Osteoblast (primary cell): ENCODE measurements at regions not wholly inside any gene's neighbourhood (a gene's known extent, or its start where the extent isn't known, plus 50 kb on each side); places are given as distances from the start of the nearest gene placed in this dataset.
A peak's percentile ranks its signal among the peaks of the same experiment; 100 is the strongest.

Experiments used
- DNase-seq: peaks from one replicate; pipeline ENCODE4 v3.0.0; 2011; ENCODE audit warnings: low spot score, mixed read lengths; ENCODE audit not compliant: insufficient read length; ENCODE audit errors: missing footprints
- H2AFZ ChIP-seq: 2 replicates; pipeline ENCODE4 v1.6.0; 2011; ENCODE audit warnings: mild to moderate bottlenecking, low read length
- H3K27ac ChIP-seq: 2 replicates; pipeline ENCODE4 v1.5.1; 2011; ENCODE audit warnings: mild to moderate bottlenecking, low read depth, low read length, moderate library complexity
- H3K27me3 ChIP-seq: 2 replicates; pipeline ENCODE4 v1.6.0; 2012; ENCODE audit warnings: mild to moderate bottlenecking, control low read depth, inconsistent platforms, low read length, moderate library complexity; ENCODE audit not compliant: insufficient read depth
- H3K36me3 ChIP-seq: 2 replicates; pipeline ENCODE4 v1.5.1; 2011; ENCODE audit warnings: mild to moderate bottlenecking, low read length, control low read depth, moderate library complexity; ENCODE audit not compliant: insufficient read depth
- H3K4me1 ChIP-seq: 2 replicates; pipeline ENCODE4 v1.5.1; 2011; ENCODE audit warnings: mild to moderate bottlenecking, low read length, control low read depth, moderate library complexity; ENCODE audit not compliant: insufficient read depth
- H3K4me2 ChIP-seq: 2 replicates; pipeline ENCODE4 v1.6.0; 2011; ENCODE audit warnings: mild to moderate bottlenecking, low read length; ENCODE audit not compliant: insufficient read depth
- H3K4me3 ChIP-seq: fragments of 200-600 bp; sonication (generic); 3 replicates; pipeline ENCODE4 v1.5.1; 2012; ENCODE audit warnings: mild to moderate bottlenecking, low read length, inconsistent platforms; ENCODE audit not compliant: insufficient read depth
- H3K79me2 ChIP-seq: 2 replicates; pipeline ENCODE4 v1.6.0; 2012; ENCODE audit warnings: mild to moderate bottlenecking, low read length, control low read depth, inconsistent platforms; ENCODE audit not compliant: insufficient read depth
- H3K9me3 ChIP-seq: 2 replicates; pipeline ENCODE4 v1.5.1; 2011; ENCODE audit warnings: low read depth, low read length, control low read depth
- H4K20me1 ChIP-seq: 2 replicates; pipeline ENCODE4 v1.6.0; 2012; ENCODE audit warnings: mild to moderate bottlenecking, low read length, control low read depth; ENCODE audit not compliant: insufficient read depth
- TF ChIP-seq, protein P1 (sequence below): IDR thresholded peaks from 2 replicates; pipeline ENCODE4 v1.5.1; 2011; ENCODE audit warnings: mild to moderate bottlenecking, low read depth, low read length, moderate library complexity; ENCODE audit errors: extremely low read depth

GRCh38 chr2:57842531-57842930, 204.1 kb upstream of the VRK2 start:
- no peaks in the 10 kb centered on the region for H4K20me1 ChIP-seq
- no peak overlapping the region for H2AFZ ChIP-seq
- no peaks in the 10 kb centered on the region for H3K9me3 ChIP-seq
- no peaks in the 10 kb centered on the region for H3K4me1 ChIP-seq
- no peak for DNase-seq
- H3K4me2 ChIP-seq, result no peak overlapping the region
- H3K79me2 ChIP-seq, result no peaks in the 10 kb centered on the region
- H3K36me3 ChIP-seq, result no peaks in the 10 kb centered on the region
- TF ChIP-seq, protein P1, sequence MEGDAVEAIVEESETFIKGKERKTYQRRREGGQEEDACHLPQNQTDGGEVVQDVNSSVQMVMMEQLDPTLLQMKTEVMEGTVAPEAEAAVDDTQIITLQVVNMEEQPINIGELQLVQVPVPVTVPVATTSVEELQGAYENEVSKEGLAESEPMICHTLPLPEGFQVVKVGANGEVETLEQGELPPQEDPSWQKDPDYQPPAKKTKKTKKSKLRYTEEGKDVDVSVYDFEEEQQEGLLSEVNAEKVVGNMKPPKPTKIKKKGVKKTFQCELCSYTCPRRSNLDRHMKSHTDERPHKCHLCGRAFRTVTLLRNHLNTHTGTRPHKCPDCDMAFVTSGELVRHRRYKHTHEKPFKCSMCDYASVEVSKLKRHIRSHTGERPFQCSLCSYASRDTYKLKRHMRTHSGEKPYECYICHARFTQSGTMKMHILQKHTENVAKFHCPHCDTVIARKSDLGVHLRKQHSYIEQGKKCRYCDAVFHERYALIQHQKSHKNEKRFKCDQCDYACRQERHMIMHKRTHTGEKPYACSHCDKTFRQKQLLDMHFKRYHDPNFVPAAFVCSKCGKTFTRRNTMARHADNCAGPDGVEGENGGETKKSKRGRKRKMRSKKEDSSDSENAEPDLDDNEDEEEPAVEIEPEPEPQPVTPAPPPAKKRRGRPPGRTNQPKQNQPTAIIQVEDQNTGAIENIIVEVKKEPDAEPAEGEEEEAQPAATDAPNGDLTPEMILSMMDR, result no peak
- no peak overlapping the region for H3K4me3 ChIP-seq
- H3K27ac ChIP-seq, result no peak overlapping the region
- H3K27me3 ChIP-seq, result peaks cover 43% of the 10 kb centered on the region

DNA sequence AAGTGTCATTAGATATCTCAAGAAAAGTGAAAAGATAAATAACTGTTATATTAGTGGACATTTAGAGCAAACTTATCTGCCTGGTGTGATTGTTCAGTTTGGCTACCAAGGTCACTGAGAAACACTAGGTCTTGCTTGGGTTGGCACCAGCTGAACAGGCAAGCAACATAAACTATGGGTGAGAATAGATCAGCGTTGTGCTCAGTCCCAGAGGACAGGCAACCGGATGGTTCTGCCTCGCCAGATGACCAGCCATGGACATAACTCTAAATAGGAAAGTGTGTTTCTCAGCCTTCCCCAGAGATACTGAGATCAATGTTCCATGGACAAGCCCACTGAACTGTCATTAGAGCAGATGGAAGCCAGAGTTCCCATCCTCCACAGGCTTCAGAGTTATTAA, 203.4 kb upstream of the VRK2 start:
- no peak overlapping the region for H2AFZ ChIP-seq
- H3K36me3 ChIP-seq, result no peaks in the 10 kb centered on the region
- H3K79me2 ChIP-seq, result no peaks in the 10 kb centered on the region
- H3K4me3 ChIP-seq, result no peak overlapping the region
- no peak overlapping the region for H3K4me2 ChIP-seq
- no peaks in the 10 kb centered on the region for H4K20me1 ChIP-seq
- peak; percentile 3 for DNase-seq
- no peaks in the 10 kb centered on the region for H3K9me3 ChIP-seq
- H3K27me3 ChIP-seq, result peaks cover 43% of the 10 kb centered on the region
- no peak overlapping the region for H3K27ac ChIP-seq
- H3K4me1 ChIP-seq, result no peaks in the 10 kb centered on the region
- TF ChIP-seq, protein P1, result no peak

DNA sequence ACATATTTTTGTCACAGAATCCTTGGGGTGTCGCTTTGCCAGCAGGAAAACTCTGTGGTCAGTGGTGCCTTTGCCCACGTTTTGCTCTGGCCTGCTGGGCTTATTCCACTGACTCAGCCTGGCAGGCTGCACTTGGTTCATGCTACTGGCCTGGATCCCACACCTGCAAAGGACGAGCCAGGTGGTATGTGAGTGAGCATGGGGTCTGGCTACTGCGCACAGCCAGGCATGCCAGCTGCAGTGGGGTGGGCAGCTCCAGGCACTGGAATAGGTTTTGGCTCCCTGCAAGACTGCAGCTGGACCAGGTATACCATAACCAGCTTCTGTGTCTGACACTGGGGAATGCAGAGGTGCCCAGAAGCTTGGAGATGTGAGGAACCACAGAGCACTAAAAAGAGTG, 197.9 kb upstream of the VRK2 start:
- no peaks in the 10 kb centered on the region for H3K36me3 ChIP-seq
- no peaks in the 10 kb centered on the region for H4K20me1 ChIP-seq
- H3K27ac ChIP-seq, result no peak overlapping the region
- no peaks in the 10 kb centered on the region for H3K79me2 ChIP-seq
- TF ChIP-seq, protein P1, result no peak
- no peak overlapping the region for H3K4me3 ChIP-seq
- H3K4me2 ChIP-seq, result no peak overlapping the region
- no peak overlapping the region for H2AFZ ChIP-seq
- H3K27me3 ChIP-seq, result peaks cover 12% of the 10 kb centered on the region
- no peaks in the 10 kb centered on the region for H3K9me3 ChIP-seq
- no peaks in the 10 kb centered on the region for H3K4me1 ChIP-seq
- DNase-seq, result no peak

DNA sequence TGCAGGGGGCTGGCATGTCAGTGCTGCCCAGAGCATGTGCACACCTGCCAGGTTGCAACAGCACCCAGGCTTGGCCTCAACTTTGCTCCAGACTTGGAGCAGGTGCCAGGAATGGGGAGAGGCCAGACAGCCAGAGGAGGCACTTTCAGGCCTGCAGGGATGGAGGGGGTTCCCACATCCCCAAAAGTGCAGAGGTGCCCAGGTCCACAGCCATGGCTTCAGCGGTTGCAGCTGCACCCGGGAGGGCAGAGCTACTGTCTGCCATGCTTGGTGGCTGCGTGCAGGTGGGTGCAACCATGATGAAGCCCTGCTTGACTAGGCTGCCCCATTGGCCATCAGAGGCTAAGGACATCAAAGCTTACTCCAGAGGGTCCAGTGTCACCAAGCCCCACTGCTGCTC, 196.8 kb upstream of the VRK2 start:
- no peak overlapping the region for H2AFZ ChIP-seq
- no peaks in the 10 kb centered on the region for H3K36me3 ChIP-seq
- H3K79me2 ChIP-seq, result no peaks in the 10 kb centered on the region
- no peak overlapping the region for H3K4me3 ChIP-seq
- peaks cover under 1% of the 10 kb centered on the region for H3K27me3 ChIP-seq
- no peak overlapping the region for H3K4me2 ChIP-seq
- TF ChIP-seq, protein P1, result no peak
- no peaks in the 10 kb centered on the region for H4K20me1 ChIP-seq
- no peaks in the 10 kb centered on the region for H3K4me1 ChIP-seq
- no peak overlapping the region for H3K27ac ChIP-seq
- DNase-seq, result no peak
- H3K9me3 ChIP-seq, result no peaks in the 10 kb centered on the region
